ENCODE measurements at regions not wholly inside any gene's neighbourhood (a gene's known extent, or its start where the extent isn't known, plus 50 kb on each side); places are given as distances from the start of the nearest gene placed in this dataset.
"Not testable (repeated sequence)": the region's sequence is repeated elsewhere in the genome, so short reads cannot be mapped to it uniquely, and the experiment has no call there.

GRCh38 chr16:5207862-5208498, 110.4 kb upstream of the EEF2KMT start:
- TF ChIP-seq POLR2AphosphoS5, POLR2A (IDR thresholded peaks at IDR 0.05): not testable (repeated sequence)
